Neural crest cell (in vitro differentiated cells): ENCODE measurements at regions not wholly inside any gene's neighbourhood (a gene's known extent, or its start where the extent isn't known, plus 50 kb on each side); places are given as distances from the start of the nearest gene placed in this dataset.

Experiments used
- DNase-seq: peaks from one replicate; pipeline ENCODE4 v3.0.0; 2021; ENCODE audit warnings: low read depth, mixed read lengths, low spot score
- H3K27ac Mint-ChIP-seq: one replicate; pipeline ENCODE4 v1.8.0; 2021; ENCODE audit warnings: mild to moderate bottlenecking, mixed read lengths; ENCODE audit not compliant: unreplicated experiment
- H3K27me3 Mint-ChIP-seq: 2 replicates; pipeline ENCODE4 v1.8.0; 2021; ENCODE audit warnings: low read depth, mild to moderate bottlenecking, mixed read lengths
- H3K36me3 Mint-ChIP-seq: 2 replicates; pipeline ENCODE4 v1.8.0; 2021; ENCODE audit warnings: low read depth, mild to moderate bottlenecking, mixed read lengths
- H3K4me1 Mint-ChIP-seq: 2 replicates; pipeline ENCODE4 v1.8.0; 2021; ENCODE audit warnings: mixed read lengths
- H3K4me3 Mint-ChIP-seq: one replicate; pipeline ENCODE4 v1.8.0; 2021; ENCODE audit warnings: mild to moderate bottlenecking, mixed read lengths
- H3K9me3 Mint-ChIP-seq: 2 replicates; pipeline ENCODE4 v1.8.0; 2021; ENCODE audit warnings: mixed read lengths
- CTCF ChIP-seq: fragments of 200-600 bp; sonication (generic); conservative IDR thresholded peaks from 2 replicates; pipeline ENCODE4 v1.5.0; 2021; ENCODE audit warnings: antibody characterized with exemption, mild to moderate bottlenecking

- no peak for TF ChIP-seq CTCF
- H3K4me1 Mint-ChIP-seq: no peaks in the 10 kb centered on the region
- no peaks in the 10 kb centered on the region for H3K9me3 Mint-ChIP-seq
- DNase-seq: no peak
- no peak overlapping the region for H3K4me3 Mint-ChIP-seq
- no peaks in the 10 kb centered on the region for H3K27me3 Mint-ChIP-seq
- no peak overlapping the region for H3K27ac Mint-ChIP-seq
- no peaks in the 10 kb centered on the region for H3K36me3 Mint-ChIP-seq
Observed at GRCh38 chr1:5381491-5381890, 610.7 kb downstream of the NPHP4 start.

GRCh38 chr1:5379176-5379759, 613.0 kb downstream of the NPHP4 start:
- Mint-ChIP-seq H3K4me3 (no peak overlapping the region), H3K27me3 (no peaks in the 10 kb centered on the region), H3K27ac (no peak overlapping the region), H3K9me3 (no peaks in the 10 kb centered on the region), H3K36me3 (no peaks in the 10 kb centered on the region), H3K4me1 (no peaks in the 10 kb centered on the region)
- no peak for DNase-seq
- no peak for TF ChIP-seq CTCF

- Mint-ChIP-seq H3K27me3 (no peaks in the 10 kb centered on the region), H3K4me1 (no peaks in the 10 kb centered on the region), H3K36me3 (peaks cover 2% of the 10 kb centered on the region), H3K9me3 (peaks cover 10% of the 10 kb centered on the region), H3K4me3 (no peak overlapping the region), H3K27ac (no peak overlapping the region)
- DNase-seq: no peak
- TF ChIP-seq CTCF: no peak
Observed at GRCh38 chr1:5376538-5377247, 615.5 kb downstream of the NPHP4 start.

- no peak for TF ChIP-seq CTCF
- no peaks in the 10 kb centered on the region for H3K27me3 Mint-ChIP-seq
- H3K4me3 Mint-ChIP-seq: no peak overlapping the region
- peaks cover 2% of the 10 kb centered on the region for H3K36me3 Mint-ChIP-seq
- no peak for DNase-seq
- no peak overlapping the region for H3K27ac Mint-ChIP-seq
- peaks cover 10% of the 10 kb centered on the region for H3K9me3 Mint-ChIP-seq
- no peaks in the 10 kb centered on the region for H3K4me1 Mint-ChIP-seq
Observed at GRCh38 chr1:5375481-5375880, 616.7 kb downstream of the NPHP4 start.

- H3K27ac Mint-ChIP-seq: no peak overlapping the region
- DNase-seq: no peak
- peaks cover 2% of the 10 kb centered on the region for H3K36me3 Mint-ChIP-seq
- H3K9me3 Mint-ChIP-seq: peaks cover 10% of the 10 kb centered on the region
- H3K27me3 Mint-ChIP-seq: no peaks in the 10 kb centered on the region
- TF ChIP-seq CTCF: no peak
- H3K4me1 Mint-ChIP-seq: no peaks in the 10 kb centered on the region
- H3K4me3 Mint-ChIP-seq: no peak overlapping the region
Observed at GRCh38 chr1:5374192-5374591, 618.0 kb downstream of the NPHP4 start.
